C1 segment of cervical spinal cord (tissue), 14 donors: ENCODE measurements at regions not wholly inside any gene's neighbourhood (a gene's known extent, or its start where the extent isn't known, plus 50 kb on each side); places are given as distances from the start of the nearest gene placed in this dataset.
"Not testable (repeated sequence)": the region's sequence is repeated elsewhere in the genome, so short reads cannot be mapped to it uniquely, and the experiment has no call there.

Experiments used
- DNase-seq, 14 donors: peaks; one replicate each; lab custom pipeline; 2025; lab: John Stamatoyannopoulos, UW

DNA sequence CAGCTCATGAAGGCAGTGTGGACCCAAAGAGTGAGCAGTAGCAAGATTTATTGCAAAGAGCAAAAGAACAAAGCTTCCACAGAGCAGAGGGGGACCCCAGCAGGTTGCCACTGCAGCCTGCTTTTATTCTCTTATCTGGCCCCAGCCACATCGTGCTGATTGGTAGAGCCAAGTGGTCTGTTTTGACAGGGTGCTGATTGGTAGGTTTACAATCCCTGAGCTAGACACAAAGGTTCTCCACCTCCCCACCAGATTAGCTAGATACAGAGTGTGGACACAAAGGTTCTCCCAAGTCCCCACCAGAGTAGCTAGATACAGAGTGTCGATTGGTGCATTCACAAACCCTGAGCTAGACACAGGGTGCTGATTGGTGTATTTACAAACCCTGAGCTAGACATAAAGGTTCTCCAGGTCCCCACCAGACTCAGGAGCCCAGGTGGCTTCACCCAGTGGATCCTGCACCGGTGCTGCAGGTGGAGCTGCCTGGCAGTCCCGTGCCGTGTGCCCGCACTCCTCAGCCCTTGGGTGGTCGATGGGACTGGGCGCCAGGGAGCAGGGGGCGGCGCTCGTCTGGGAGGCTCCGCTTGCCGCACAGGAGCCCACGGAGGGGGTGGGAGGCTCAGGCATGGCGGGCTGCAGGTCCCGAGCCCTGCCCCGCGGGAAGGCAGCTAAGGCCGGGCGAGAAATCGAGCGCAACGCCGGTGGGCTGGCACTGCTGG is 80.9 kb upstream of the BCHE start:
- DNase-seq, result not testable (repeated sequence)

- DNase-seq, result not testable (repeated sequence)
Observed at GRCh38 chr3:165915104-165915503, 77.9 kb upstream of the BCHE start.

GRCh38 chr3:165903885-165904630 is 66.8 kb upstream of the BCHE start:
- DNase-seq, result no peak

DNA sequence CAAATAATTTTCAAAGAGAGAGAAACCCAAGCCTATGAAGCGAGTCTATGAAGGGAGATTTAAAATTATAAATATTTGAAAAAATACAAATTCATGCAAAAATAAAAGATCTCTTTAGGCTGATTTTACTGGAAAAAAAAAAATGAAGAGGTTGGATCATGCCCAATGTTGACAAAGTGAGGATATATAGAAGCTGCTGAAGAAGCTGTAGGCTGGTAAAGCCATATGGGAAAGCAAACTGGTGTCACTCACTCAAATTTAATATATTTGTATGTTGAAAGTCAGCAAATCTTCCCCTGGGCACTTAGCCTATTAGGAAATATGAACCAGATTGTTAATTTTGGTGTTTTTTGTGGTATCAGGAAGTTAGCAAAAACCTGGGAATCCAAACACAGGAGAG is 61.8 kb upstream of the BCHE start:
- DNase-seq, result no peak

DNA sequence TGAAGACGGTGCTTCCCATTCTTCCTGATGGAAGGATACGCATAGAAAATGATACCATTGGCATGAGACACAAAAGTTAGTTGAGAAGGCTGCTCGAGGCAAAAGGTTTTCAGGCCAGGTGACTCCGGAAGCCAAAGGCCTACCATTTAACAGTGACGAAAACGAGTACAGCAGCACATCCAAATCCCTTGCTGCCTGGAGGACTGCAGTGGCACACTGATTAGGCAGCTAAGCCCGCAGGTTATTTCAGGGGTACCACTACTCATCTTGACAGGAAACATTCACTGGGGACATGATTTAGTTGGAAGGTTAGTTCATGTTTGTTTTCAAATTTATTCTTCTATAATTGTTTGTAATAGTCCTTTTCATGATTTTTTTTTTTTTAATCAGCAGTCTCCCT is 59.9 kb upstream of the BCHE start:
- DNase-seq, result no peak

GRCh38 chr3:165895919-165896318 is 58.7 kb upstream of the BCHE start:
- DNase-seq, result no peak

DNA sequence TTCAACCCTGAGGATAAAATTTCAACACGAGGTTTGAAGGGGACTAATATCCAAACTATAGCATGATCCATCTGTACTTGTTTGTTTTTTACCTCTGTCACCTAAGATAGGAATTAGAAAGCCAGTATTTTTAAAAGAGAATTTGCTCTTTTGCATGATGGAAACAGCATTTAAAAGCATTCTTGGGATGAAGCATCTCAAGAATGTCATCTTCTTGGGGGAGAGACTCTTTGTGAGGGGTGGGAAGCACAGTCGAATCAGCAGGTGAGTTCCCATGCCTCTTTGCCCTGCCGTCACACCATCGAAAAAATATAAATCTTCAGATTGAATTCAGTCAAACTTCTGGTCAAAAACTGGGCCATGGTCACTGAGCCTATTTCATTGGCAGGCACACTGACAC is 55.3 kb upstream of the BCHE start:
- no peak for DNase-seq
